22Rv1 (cell line): ENCODE measurements at regions not wholly inside any gene's neighbourhood (a gene's known extent, or its start where the extent isn't known, plus 50 kb on each side); places are given as distances from the start of the nearest gene placed in this dataset.

Source experiments
- CTCF ChIP-seq: fragments of 450-650 bp; IDR thresholded peaks from 2 replicates; pipeline ENCODE4 v1.5.1; 2017; ENCODE audit warnings: mild to moderate bottlenecking
- ZFX ChIP-seq: fragments of 450-650 bp; IDR thresholded peaks from 2 replicates; pipeline ENCODE4 v1.6.1; 2017; ENCODE audit warnings: antibody characterized with exemption, borderline replicate concordance

GRCh38 chr6:164911873-164912580 is 397.4 kb downstream of the C6orf118 start:
- TF ChIP-seq CTCF (no peak), ZFX (no peak)
